Fibroblast of lung (primary cell): ENCODE measurements at regions not wholly inside any gene's neighbourhood (a gene's known extent, or its start where the extent isn't known, plus 50 kb on each side); places are given as distances from the start of the nearest gene placed in this dataset.

Experiments
- DNase-seq, 2 donors: peaks; one replicate each; pipeline versions ENCODE4 v3.0.0 to v3.0.0-alpha.2; 2010; ENCODE audit warnings: low read depth in 2 of 2
- H2AFZ ChIP-seq: 2 replicates; pipeline ENCODE4 v1.5.1; 2012; ENCODE audit warnings: low read length, control low read depth, inconsistent platforms
- H3K27ac ChIP-seq: 2 replicates; pipeline ENCODE4 v1.5.1; 2011; ENCODE audit warnings: low read length, control low read depth; ENCODE audit not compliant: insufficient read depth
- H3K27me3 ChIP-seq: 2 replicates; pipeline ENCODE4 v1.5.1; 2011; ENCODE audit warnings: mild to moderate bottlenecking, low read length; ENCODE audit not compliant: control insufficient read depth, insufficient read depth
- H3K36me3 ChIP-seq: 2 replicates; pipeline ENCODE4 v1.5.1; 2011; ENCODE audit warnings: low read length; ENCODE audit not compliant: control insufficient read depth, insufficient read depth
- H3K4me1 ChIP-seq: 2 replicates; pipeline ENCODE4 v1.5.1; 2011; ENCODE audit warnings: low read length; ENCODE audit not compliant: control insufficient read depth, insufficient read depth; ENCODE audit errors: extremely low read depth
- H3K4me2 ChIP-seq: 2 replicates; pipeline ENCODE4 v1.5.1; 2011; ENCODE audit warnings: low read length, control low read depth; ENCODE audit not compliant: insufficient read depth; ENCODE audit errors: extremely low read depth
- H3K4me3 ChIP-seq, 4 experiments: fragments of 200-600 bp in 1 of 4; sonication (generic) in 1 of 4; replicated peaks in 1 of 4; 2 replicates each; pipeline ENCODE4 v1.5.1; 2011 to 2016; ENCODE audit warnings: low read length in 4 of 4, low read depth in 3 of 4, mild to moderate bottlenecking in 3 of 4, control low read depth in 2 of 4, inconsistent platforms in 1 of 4, mixed read lengths in 1 of 4; ENCODE audit not compliant: insufficient read depth in 1 of 4; ENCODE audit errors: control extremely low read depth in 1 of 4
- H3K79me2 ChIP-seq: 2 replicates; pipeline ENCODE4 v1.5.1; 2012; ENCODE audit warnings: mild to moderate bottlenecking, low read length, inconsistent platforms; ENCODE audit not compliant: control insufficient read depth, insufficient read depth
- H3K9ac ChIP-seq: 2 replicates; pipeline ENCODE4 v1.5.1; 2011; ENCODE audit warnings: mild to moderate bottlenecking, low read length, control low read depth; ENCODE audit not compliant: insufficient read depth
- H3K9me3 ChIP-seq: 2 replicates; pipeline ENCODE4 v1.5.1; 2012; ENCODE audit warnings: low read depth, low read length; ENCODE audit not compliant: control insufficient read depth, insufficient read depth
- H4K20me1 ChIP-seq: 2 replicates; pipeline ENCODE4 v1.5.1; 2011; ENCODE audit warnings: low read length; ENCODE audit not compliant: control insufficient read depth, insufficient read depth; ENCODE audit errors: extremely low read depth
- EZH2 ChIP-seq: IDR thresholded peaks from 2 replicates; pipeline ENCODE4 v1.5.1; 2012; ENCODE audit warnings: low read length, control low read depth, mild to moderate bottlenecking; ENCODE audit errors: missing control alignments
- TF ChIP-seq, protein P1 (sequence below), 2 donors: IDR thresholded peaks in 1 of 2; conservative IDR thresholded peaks in 1 of 2; 1 replicate in 1 of 2; 2 replicates in 1 of 2; pipeline ENCODE4 v1.5.1; 2011 to 2012; ENCODE audit warnings: low read length in 2 of 2, control low read depth in 1 of 2, inconsistent platforms in 1 of 2, low read depth in 1 of 2, mild to moderate bottlenecking in 1 of 2

DNA sequence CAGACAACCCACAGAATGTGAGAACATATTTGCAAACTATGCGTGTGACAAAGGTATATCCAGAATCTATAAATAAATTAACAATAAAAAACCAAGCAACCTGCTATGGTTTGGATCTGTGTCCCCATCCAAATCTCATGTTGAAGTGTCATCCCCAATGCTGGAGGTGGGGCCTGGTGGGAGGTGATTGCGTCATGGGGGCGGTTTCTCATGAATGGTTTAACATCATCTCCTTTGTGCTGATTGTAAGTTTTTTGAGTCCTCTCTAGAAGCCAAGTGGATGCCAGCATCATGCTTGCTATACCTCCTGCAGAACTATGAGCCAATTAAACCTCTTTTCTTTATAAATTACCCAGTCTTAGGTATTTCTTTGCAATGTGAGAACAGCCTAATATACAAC is 335.4 kb downstream of the MAN2A1 start:
- DNase-seq: no peak
- Histone ChIP-seq H3K36me3 (no peaks in the 10 kb centered on the region), H3K27me3 (no peaks in the 10 kb centered on the region), H4K20me1 (no peaks in the 10 kb centered on the region), H3K27ac (no peak overlapping the region), H3K9ac (no peak overlapping the region), H3K4me2 (no peak overlapping the region), H2AFZ (no peak overlapping the region), H3K4me3 (no peak overlapping the region), H3K4me1 (no peaks in the 10 kb centered on the region), H3K79me2 (no peaks in the 10 kb centered on the region), H3K9me3 (no peaks in the 10 kb centered on the region)
- no peak for TF ChIP-seq EZH2
- TF ChIP-seq, protein P1, sequence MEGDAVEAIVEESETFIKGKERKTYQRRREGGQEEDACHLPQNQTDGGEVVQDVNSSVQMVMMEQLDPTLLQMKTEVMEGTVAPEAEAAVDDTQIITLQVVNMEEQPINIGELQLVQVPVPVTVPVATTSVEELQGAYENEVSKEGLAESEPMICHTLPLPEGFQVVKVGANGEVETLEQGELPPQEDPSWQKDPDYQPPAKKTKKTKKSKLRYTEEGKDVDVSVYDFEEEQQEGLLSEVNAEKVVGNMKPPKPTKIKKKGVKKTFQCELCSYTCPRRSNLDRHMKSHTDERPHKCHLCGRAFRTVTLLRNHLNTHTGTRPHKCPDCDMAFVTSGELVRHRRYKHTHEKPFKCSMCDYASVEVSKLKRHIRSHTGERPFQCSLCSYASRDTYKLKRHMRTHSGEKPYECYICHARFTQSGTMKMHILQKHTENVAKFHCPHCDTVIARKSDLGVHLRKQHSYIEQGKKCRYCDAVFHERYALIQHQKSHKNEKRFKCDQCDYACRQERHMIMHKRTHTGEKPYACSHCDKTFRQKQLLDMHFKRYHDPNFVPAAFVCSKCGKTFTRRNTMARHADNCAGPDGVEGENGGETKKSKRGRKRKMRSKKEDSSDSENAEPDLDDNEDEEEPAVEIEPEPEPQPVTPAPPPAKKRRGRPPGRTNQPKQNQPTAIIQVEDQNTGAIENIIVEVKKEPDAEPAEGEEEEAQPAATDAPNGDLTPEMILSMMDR (conservative IDR thresholded peaks at IDR 0.05 in 1 of 2, IDR thresholded peaks at IDR 0.05 in 1 of 2; ENCODE audit: low read depth in 1 of 2, low read length in 2 of 2): no peak

DNA sequence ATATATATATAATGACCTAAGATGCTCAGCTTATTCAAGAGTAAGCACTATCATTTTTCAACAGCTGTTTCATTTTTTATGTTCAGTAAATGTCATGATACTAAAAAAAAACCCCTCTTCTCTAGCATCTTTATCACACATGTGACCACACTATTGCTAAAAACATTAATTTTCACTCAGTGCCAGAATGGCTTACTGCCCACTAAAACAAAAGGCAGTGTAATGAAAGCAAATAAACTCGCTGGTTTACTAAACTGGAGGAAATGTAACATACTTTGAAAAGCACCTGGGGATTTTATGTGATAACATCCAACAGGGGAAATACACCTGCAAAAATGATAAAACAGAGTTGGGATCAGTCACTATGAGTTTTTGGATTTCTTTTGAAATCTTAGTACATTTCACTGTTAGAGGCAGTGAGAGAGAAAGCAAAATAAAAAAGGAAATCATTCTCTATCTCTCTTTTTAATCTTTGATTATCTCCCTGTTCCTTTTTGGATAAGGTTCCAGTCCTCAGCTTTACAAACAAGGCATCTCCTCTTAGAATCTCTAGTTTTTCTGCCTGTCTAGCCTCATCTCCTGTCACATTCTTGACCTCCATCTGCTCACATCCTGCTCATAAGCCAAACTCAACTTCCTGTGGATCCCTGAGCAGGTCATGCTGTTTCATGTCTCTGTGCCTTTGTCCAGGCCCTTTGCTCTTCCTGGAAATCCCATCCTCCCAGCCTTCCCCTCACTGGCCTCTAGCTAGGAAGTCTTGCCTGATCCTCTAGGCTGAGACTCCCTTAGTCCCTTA is 338.0 kb downstream of the MAN2A1 start:
- H3K27ac ChIP-seq: no peak overlapping the region
- H3K9ac ChIP-seq: no peak overlapping the region
- DNase-seq: peak in 1 of 2 donors; percentile 29
- no peaks in the 10 kb centered on the region for H3K79me2 ChIP-seq
- H3K36me3 ChIP-seq: no peaks in the 10 kb centered on the region
- TF ChIP-seq, protein P1 (conservative IDR thresholded peaks at IDR 0.05 in 1 of 2, IDR thresholded peaks at IDR 0.05 in 1 of 2; ENCODE audit: low read depth in 1 of 2, low read length in 2 of 2): no peak
- TF ChIP-seq EZH2: no peak
- H3K27me3 ChIP-seq: no peaks in the 10 kb centered on the region
- H4K20me1 ChIP-seq: no peaks in the 10 kb centered on the region
- no peak overlapping the region for H2AFZ ChIP-seq
- no peaks in the 10 kb centered on the region for H3K4me1 ChIP-seq
- no peak overlapping the region for H3K4me2 ChIP-seq
- no peaks in the 10 kb centered on the region for H3K9me3 ChIP-seq
- no peak overlapping the region for H3K4me3 ChIP-seq

DNA sequence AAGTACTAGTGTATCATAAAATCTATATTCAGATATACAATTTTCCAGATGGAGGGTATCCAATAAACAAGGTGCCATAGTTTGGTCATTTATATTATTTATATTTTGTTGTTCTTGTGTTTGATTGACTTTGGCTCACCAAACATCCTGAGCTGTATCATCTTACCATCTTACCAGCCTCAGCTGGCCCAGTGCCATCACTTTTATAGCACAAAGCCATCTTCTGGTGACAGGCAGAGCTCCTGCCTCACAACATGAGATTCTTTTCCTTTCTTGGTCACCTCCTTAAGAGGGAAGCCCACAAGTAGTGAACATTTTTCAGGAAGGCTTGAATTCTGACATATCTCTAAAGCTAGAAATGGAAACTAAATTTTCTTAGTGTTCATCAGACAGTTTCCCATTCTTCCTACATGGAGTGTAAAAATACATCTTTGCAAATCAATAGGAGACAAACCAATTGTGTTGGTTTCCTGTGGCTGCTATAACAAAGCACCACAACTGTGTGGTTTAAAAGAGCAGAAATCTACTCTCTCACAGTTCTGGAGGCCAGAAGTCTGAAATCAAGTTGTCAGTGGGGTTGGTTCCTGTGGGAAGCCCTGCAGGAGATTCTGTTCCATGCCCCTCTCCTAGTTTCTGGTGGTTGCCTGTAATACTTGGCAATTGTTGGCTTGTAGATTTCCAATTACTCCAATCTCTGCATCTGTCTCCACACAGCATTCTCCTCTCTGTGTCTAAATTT is 341.8 kb downstream of the MAN2A1 start:
- Histone ChIP-seq H3K9ac (no peak overlapping the region), H3K4me2 (no peak overlapping the region), H3K36me3 (no peaks in the 10 kb centered on the region), H3K79me2 (no peaks in the 10 kb centered on the region), H3K27ac (no peak overlapping the region), H2AFZ (no peak overlapping the region), H3K4me1 (no peaks in the 10 kb centered on the region), H4K20me1 (no peaks in the 10 kb centered on the region), H3K27me3 (no peaks in the 10 kb centered on the region), H3K9me3 (no peaks in the 10 kb centered on the region), H3K4me3 (no peak overlapping the region)
- TF ChIP-seq EZH2: no peak
- TF ChIP-seq, protein P1 (conservative IDR thresholded peaks at IDR 0.05 in 1 of 2, IDR thresholded peaks at IDR 0.05 in 1 of 2; ENCODE audit: low read depth in 1 of 2, low read length in 2 of 2): no peak
- no peak for DNase-seq
